AG04449 (cell line): ENCODE measurements at regions not wholly inside any gene's neighbourhood (a gene's known extent, or its start where the extent isn't known, plus 50 kb on each side); places are given as distances from the start of the nearest gene placed in this dataset.

ENCODE experiments used
- CTCF ChIA-PET: fragments of 350-600 bp; formaldehyde crosslinking; extraction: SDS; loops from one replicate; lab custom pipeline; 2021; ENCODE audit warnings: antibody characterized with exemption; lab: Yijun Ruan, JAX
- POLR2A ChIA-PET: fragments of 400-600, 350-600 bp; formaldehyde crosslinking; extraction: SDS; loops from one replicate; lab custom pipeline; 2020; ENCODE audit warnings: antibody characterized with exemption, inconsistent platforms; lab: Yijun Ruan, JAX
- DNase-seq: peaks from one replicate; pipeline ENCODE4 v3.0.0-alpha.2; 2010; ENCODE audit warnings: low read depth, low spot score
- H3K4me3 ChIP-seq: 2 replicates; pipeline ENCODE4 v1.5.1; 2011; ENCODE audit warnings: low read depth, mild to moderate bottlenecking, control low read depth, low read length
- CTCF ChIP-seq: IDR thresholded peaks from one replicate; pipeline ENCODE4 v1.5.1; 2011; ENCODE audit warnings: mild to moderate bottlenecking, moderate library complexity, low read length, control low read depth, inconsistent platforms; ENCODE audit not compliant: insufficient read depth; ENCODE audit errors: missing control alignments

- ChIA-PET POLR2A (no interaction called here), CTCF (interaction anchor here (1.0 kb wide), 1 partner anchor 14 kb away, joined by 3 read pairs; no protein-coding TSS in a partner anchor)
- no peak for TF ChIP-seq CTCF
Measured at GRCh38 chr14:65318636-65319506, 93.7 kb upstream of the FUT8 start.

GRCh38 chr14:65320661-65321308 lies 91.7 kb upstream of the FUT8 start:
- CTCF ChIA-PET = interaction anchor here (1.3 kb wide), 1 partner anchor 12 kb away, joined by 3 read pairs; no protein-coding TSS in a partner anchor
- no peak for TF ChIP-seq CTCF
- POLR2A ChIA-PET = no interaction called here

More at GRCh38 chr14:65318636-65319506, 93.7 kb upstream of the FUT8 start:
- DNase-seq = no peak
- H3K4me3 ChIP-seq = no peak overlapping the region

DNA sequence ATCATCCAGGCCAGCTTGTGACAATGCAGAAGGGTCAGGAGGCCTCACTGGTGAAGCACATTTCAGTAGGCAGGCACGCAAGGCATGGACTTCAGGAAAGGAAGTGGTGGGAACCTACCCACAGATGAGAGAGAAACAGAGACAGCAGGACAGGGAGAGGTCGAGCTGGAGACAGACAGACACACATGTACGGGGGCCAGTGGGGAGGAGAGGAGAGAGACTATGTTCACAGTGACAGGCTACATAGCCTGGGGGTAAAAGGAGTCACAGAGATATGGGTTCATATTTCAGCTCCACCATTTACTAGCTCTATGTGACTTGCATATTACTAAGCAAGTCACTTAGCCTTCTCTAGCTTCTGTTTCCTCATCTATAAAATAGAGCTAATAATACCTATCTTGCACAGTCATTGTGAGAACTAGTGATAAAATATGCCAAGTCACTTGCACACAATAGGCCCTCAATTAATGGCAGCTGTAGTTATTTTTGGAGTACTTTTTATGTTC lies 91.1 kb upstream of the FUT8 start:
- no peak overlapping the region for H3K4me3 ChIP-seq
- ChIA-PET CTCF (interaction anchor here (1.3 kb wide), 1 partner anchor 11 kb away, joined by 3 read pairs; no protein-coding TSS in a partner anchor), POLR2A (no interaction called here)
- no peak for TF ChIP-seq CTCF
- no peak for DNase-seq

More at GRCh38 chr14:65320661-65321308, 91.7 kb upstream of the FUT8 start:
- DNase-seq = no peak
- no peak overlapping the region for H3K4me3 ChIP-seq

DNA sequence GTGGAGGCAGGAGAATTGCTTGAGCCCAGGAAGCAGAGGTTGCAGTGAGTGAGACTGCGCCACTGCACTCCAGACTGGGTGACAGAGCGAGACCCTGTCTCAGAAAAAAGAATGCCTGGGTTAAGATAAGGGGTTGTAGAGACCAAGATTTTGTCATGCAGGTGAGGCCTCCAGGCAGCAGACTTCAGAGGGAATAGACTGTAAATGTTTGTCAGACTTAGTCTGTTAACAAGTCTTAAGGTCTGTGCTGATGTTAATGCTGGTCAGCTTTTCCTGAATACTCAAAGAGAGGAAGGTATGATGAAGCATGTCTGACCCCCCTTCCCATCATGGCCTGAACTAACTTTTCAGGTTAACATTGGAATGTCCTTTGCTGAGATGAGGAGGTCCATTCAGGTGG lies 83.0 kb upstream of the FUT8 start:
- no peak overlapping the region for H3K4me3 ChIP-seq
- ChIA-PET POLR2A (no interaction called here), CTCF (no interaction called here)
- DNase-seq = no peak
- no peak for TF ChIP-seq CTCF

GRCh38 chr14:65329911-65330310 lies 82.6 kb upstream of the FUT8 start:
- no peak overlapping the region for H3K4me3 ChIP-seq
- DNase-seq = no peak
- POLR2A ChIA-PET = no interaction called here

More at GRCh38 chr14:65329911-65330310, 82.6 kb upstream of the FUT8 start:
- CTCF ChIA-PET = no interaction called here
- no peak for TF ChIP-seq CTCF
